ENCODE measurements at regions not wholly inside any gene's neighbourhood (a gene's known extent, or its start where the extent isn't known, plus 50 kb on each side); places are given as distances from the start of the nearest gene placed in this dataset.
"Not testable (repeated sequence)": the region's sequence is repeated elsewhere in the genome, so short reads cannot be mapped to it uniquely, and the experiment has no call there.

DNA sequence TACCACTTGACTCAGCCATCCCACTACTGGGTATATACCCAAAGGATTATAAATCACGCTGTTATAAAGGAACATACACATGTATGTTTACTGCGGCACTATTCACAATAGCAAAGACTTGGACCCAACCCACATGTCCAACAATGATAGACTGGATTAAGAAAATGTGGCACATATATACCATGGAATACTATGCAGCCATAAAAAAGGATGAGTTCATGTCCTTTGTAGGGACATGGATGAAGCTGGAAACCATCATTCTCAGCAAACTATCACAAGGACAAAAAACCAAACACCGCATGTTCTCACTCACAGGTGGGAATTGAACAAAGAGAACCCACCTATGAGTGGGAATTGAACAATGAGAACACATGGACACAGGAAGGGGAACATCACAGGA lies 387.6 kb downstream of the RAD51AP2 start:
- H3K4me1 Mint-ChIP-seq (ENCODE audit: low read depth in 2 of 2); ATAC-seq; H3K27me3 Mint-ChIP-seq; DNase-seq (ENCODE audit: low spot score); H3K27ac Mint-ChIP-seq; H3K36me3 Mint-ChIP-seq; H3K4me3 Mint-ChIP-seq; H3K9me3 Mint-ChIP-seq: not testable (repeated sequence)

DNA sequence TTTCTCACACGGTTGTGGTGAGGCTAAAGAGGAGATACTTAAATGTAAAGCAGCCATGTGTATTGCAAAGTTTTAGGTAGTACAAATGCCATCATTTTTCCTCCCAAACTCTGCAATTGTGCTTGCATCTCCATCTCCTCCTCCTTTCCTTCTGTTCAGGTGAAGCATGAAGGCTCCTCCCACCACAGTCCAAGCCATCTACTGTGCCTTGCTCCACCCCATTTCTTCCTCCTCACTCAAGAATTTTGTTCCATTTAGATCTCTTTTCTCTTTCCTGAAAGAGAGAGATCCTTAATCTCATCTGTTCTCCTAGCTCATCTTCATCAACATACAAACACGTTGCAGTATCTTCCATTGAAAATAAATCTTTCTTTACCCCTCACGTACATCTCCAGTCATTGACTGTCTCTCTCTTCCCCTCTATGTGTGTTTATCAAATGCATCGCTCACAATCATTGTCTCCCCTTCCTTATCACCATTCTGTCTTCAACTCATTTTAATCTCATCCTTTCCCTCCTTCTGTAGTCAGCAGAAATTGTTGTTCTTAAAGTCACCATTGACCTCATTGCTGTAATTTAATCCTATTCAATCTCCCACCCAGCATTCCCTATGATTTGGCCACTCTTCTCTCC lies 392.1 kb downstream of the RAD51AP2 start:
- peaks cover 3% of the 10 kb centered on the region for H3K9me3 Mint-ChIP-seq
- H3K27ac Mint-ChIP-seq, result no peak overlapping the region
- no peak for ATAC-seq
- H3K36me3 Mint-ChIP-seq, result no peaks in the 10 kb centered on the region
- no peaks in the 10 kb centered on the region for H3K4me1 Mint-ChIP-seq (ENCODE audit: low read depth in 2 of 2)
- no peaks in the 10 kb centered on the region for H3K27me3 Mint-ChIP-seq
- no peak overlapping the region for H3K4me3 Mint-ChIP-seq
- no peak for DNase-seq (ENCODE audit: low spot score)

DNA sequence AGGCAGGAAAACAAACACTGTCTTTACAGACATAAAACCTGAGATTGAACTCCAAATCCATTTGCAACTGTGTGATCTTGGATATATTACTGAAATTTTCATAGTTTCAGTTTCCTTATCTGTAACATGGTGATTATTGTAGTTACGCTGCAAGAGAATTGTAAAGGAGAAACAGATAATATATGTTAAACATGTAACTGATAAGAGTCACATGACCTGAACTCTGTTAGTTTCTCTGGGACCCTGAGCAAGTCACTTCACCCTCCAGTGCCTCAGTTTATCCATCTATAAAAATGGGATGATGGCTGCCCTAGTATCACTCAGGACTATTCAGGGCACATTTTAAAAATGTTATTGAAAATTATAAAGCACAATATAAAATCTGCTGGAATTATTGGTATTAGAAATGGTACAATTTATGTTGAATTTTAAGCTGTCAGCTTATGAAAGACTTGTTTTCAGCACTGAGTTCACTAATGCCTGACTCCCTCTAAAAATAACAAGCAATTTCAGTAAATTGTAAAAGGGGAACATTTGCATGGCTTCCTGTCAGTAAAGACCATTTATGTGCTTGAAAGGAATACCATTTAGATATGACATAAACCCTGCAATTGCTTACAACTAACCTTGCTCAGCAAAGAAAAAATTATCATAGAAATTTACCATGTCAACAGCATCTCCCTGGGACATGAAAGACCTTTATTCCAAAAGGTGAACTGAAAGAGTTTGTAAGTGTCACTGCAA lies 393.5 kb downstream of the RAD51AP2 start:
- Mint-ChIP-seq H3K4me3 (no peak overlapping the region), H3K27ac (no peak overlapping the region), H3K9me3 (peaks cover 3% of the 10 kb centered on the region), H3K4me1 (ENCODE audit: low read depth in 2 of 2) (no peaks in the 10 kb centered on the region), H3K27me3 (no peaks in the 10 kb centered on the region), H3K36me3 (no peaks in the 10 kb centered on the region)
- ATAC-seq (no peak), DNase-seq (ENCODE audit: low spot score) (no peak)

DNA sequence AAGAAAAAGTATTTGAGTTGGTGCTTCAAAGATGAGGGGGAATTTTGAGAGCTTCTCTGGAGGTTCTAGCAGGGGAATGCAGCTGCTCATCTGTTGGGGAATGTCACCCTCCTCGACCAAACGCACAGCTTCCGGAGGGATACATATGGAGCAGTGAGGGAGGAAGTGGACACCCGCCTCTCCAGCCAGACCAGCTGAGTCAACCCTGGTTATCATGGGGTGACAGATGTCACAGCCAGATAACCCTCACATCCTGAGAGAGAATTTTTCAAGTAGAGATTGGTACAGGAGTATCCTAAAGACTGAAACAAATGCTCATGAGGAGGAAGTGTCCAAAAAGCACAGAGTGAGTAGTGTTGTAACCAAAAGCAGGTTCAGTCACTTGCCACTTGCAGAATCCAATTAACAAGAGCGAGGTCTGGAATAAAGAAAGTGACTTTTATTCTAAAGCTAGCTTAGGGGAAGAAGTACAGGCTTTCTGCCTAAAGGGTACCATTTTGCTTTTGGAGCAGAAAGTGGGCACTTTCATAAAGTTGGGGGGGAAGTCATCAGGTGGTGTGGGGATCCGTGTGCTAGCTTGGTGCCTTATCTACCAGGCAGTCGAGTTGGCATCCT lies 395.2 kb downstream of the RAD51AP2 start:
- DNase-seq (ENCODE audit: low spot score), result no peak
- no peak overlapping the region for H3K4me3 Mint-ChIP-seq
- no peaks in the 10 kb centered on the region for H3K4me1 Mint-ChIP-seq (ENCODE audit: low read depth in 2 of 2)
- ATAC-seq, result no peak
- peaks cover 7% of the 10 kb centered on the region for H3K9me3 Mint-ChIP-seq
- H3K36me3 Mint-ChIP-seq, result no peaks in the 10 kb centered on the region
- no peaks in the 10 kb centered on the region for H3K27me3 Mint-ChIP-seq
- no peak overlapping the region for H3K27ac Mint-ChIP-seq

DNA sequence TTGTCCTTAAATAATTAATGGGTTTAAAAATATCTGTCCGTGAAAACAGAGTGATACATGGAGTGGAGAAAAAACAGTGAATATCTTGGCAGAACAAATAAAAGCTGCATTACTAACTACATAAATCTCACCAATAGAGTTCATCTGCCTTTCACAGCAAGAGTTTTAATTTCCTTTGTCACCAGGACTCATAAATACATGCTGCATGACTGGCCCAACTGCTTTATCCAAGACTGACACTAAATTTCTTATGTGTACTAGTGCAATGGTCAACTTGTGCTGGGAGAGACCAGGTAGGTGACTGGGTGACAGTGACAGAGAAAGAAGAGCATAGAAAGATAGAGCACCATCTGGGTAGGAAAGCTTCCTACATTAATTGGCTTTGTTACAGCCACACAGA lies 402.8 kb downstream of the RAD51AP2 start:
- H3K36me3 Mint-ChIP-seq, result no peaks in the 10 kb centered on the region
- no peak overlapping the region for H3K27ac Mint-ChIP-seq
- no peaks in the 10 kb centered on the region for H3K27me3 Mint-ChIP-seq
- no peak for DNase-seq (ENCODE audit: low spot score)
- peaks cover 9% of the 10 kb centered on the region for H3K9me3 Mint-ChIP-seq
- no peak overlapping the region for H3K4me3 Mint-ChIP-seq
- H3K4me1 Mint-ChIP-seq (ENCODE audit: low read depth in 2 of 2), result no peaks in the 10 kb centered on the region
- ATAC-seq, result no peak

DNA sequence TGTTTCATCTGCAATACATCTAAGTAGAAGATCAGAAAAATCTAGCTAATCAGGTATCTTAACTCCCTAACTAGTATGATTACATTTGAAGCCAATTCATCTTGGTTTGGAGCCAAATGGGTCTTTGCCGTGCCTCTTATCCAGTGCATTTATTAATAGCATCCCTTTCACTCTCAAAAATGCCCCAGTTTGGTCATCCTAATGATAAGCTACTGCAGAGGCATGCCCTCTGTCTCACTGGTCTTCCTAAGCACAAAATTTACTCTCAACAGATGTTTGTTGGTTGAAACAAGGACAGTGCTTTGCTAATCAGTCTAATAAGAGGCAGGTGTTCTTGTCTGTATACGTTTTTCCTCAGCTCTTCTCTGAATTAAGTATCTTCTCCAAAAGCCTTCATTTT lies 403.2 kb downstream of the RAD51AP2 start:
- Mint-ChIP-seq H3K4me1 (ENCODE audit: low read depth in 2 of 2) (no peaks in the 10 kb centered on the region), H3K27me3 (no peaks in the 10 kb centered on the region), H3K4me3 (no peak overlapping the region), H3K36me3 (no peaks in the 10 kb centered on the region), H3K27ac (no peak overlapping the region), H3K9me3 (peaks cover 9% of the 10 kb centered on the region)
- ATAC-seq, result no peak
- no peak for DNase-seq (ENCODE audit: low spot score)

DNA sequence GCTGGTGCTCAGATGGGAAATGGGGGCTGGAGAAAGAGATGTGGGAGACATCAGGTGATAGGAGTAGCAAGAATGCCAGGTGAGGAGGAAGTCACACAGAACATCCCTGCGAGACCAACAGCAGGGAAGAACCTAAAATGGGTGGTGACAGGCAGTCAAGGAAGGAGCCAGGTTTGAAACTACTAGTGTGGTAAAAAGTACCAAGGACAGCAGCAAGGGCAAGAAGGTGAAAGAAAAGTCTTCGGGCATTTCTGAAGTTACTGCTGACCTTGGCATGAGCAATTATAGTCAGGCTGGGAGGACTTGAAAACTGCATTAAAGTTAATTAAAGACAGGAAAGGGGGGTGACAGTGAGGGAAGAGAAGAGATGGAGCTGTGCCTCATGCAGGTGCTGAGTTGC lies 410.4 kb downstream of the RAD51AP2 start:
- no peak for DNase-seq (ENCODE audit: low spot score)
- H3K4me1 Mint-ChIP-seq (ENCODE audit: low read depth in 2 of 2), result no peaks in the 10 kb centered on the region
- H3K27me3 Mint-ChIP-seq, result no peaks in the 10 kb centered on the region
- H3K36me3 Mint-ChIP-seq, result no peaks in the 10 kb centered on the region
- peaks cover 18% of the 10 kb centered on the region for H3K9me3 Mint-ChIP-seq
- H3K27ac Mint-ChIP-seq, result no peak overlapping the region
- ATAC-seq, result no peak
- no peak overlapping the region for H3K4me3 Mint-ChIP-seq

DNA sequence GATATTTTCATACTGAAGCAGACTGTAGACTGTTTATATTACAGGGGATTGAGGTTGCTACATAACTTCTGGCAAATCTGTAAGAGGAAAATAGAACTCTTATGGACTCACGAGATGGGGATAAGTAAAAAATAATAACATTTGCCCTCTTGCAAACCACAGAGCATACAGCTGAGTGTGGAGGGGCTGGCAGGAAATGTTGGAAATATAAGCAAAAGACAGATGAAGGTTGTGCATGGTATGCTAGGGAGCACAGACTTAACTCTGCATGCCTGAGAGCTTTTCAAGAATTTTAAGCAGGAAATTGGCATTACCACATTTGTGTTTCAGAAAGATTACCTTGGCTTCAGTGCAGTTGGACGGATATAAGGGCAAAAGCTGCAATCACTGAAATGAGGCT lies 411.1 kb downstream of the RAD51AP2 start:
- H3K4me3 Mint-ChIP-seq, result no peak overlapping the region
- no peaks in the 10 kb centered on the region for H3K4me1 Mint-ChIP-seq (ENCODE audit: low read depth in 2 of 2)
- no peak for DNase-seq (ENCODE audit: low spot score)
- ATAC-seq, result no peak
- H3K36me3 Mint-ChIP-seq, result no peaks in the 10 kb centered on the region
- peaks cover 18% of the 10 kb centered on the region for H3K9me3 Mint-ChIP-seq
- H3K27me3 Mint-ChIP-seq, result no peaks in the 10 kb centered on the region
- H3K27ac Mint-ChIP-seq, result no peak overlapping the region

DNA sequence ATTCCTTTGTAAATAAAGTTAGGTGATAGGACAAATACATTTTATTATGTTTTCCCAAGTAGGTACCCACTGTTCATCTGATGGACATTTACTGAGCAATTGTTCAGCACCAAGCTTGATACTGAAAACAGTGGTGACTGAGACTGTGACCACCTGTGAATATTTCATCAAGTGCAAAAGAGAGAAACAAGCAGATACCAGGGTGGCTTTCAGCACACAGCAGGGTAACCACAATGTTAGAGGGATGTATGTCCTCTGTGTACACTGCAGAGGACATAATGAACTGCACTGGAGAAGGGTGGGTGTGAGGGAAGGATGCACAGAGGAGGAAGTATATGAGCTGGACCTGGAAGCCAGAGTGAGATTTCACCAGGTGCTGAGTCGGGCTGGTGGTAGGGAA lies 411.8 kb downstream of the RAD51AP2 start:
- no peak overlapping the region for H3K4me3 Mint-ChIP-seq
- no peaks in the 10 kb centered on the region for H3K27me3 Mint-ChIP-seq
- H3K4me1 Mint-ChIP-seq (ENCODE audit: low read depth in 2 of 2), result no peaks in the 10 kb centered on the region
- no peak for DNase-seq (ENCODE audit: low spot score)
- no peaks in the 10 kb centered on the region for H3K36me3 Mint-ChIP-seq
- H3K9me3 Mint-ChIP-seq, result peaks cover 18% of the 10 kb centered on the region
- H3K27ac Mint-ChIP-seq, result no peak overlapping the region
- no peak for ATAC-seq

DNA sequence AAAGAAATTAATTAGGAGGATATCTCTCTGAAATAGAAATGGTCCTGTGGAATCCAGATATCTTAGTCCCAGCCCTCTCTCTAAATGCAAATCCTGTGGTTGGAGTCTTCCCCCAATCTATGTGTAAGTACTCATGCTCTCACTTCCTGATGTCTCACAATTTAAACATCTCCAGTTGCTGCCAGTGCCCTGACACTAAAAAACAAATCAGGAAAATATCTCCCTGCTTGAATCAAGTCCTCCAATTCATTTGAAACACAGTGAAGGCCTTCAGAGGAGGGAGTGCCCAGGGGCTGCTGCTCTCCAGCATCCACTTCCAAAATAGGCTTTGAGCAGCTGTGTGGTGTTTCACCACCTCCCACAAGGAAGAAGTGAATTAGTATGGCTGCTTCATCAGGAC lies 413.8 kb downstream of the RAD51AP2 start:
- no peaks in the 10 kb centered on the region for H3K36me3 Mint-ChIP-seq
- no peak overlapping the region for H3K4me3 Mint-ChIP-seq
- DNase-seq (ENCODE audit: low spot score) (no peak), ATAC-seq (no peak)
- peaks cover 18% of the 10 kb centered on the region for H3K9me3 Mint-ChIP-seq
- no peaks in the 10 kb centered on the region for H3K27me3 Mint-ChIP-seq
- no peak overlapping the region for H3K27ac Mint-ChIP-seq
- no peaks in the 10 kb centered on the region for H3K4me1 Mint-ChIP-seq (ENCODE audit: low read depth in 2 of 2)

DNA sequence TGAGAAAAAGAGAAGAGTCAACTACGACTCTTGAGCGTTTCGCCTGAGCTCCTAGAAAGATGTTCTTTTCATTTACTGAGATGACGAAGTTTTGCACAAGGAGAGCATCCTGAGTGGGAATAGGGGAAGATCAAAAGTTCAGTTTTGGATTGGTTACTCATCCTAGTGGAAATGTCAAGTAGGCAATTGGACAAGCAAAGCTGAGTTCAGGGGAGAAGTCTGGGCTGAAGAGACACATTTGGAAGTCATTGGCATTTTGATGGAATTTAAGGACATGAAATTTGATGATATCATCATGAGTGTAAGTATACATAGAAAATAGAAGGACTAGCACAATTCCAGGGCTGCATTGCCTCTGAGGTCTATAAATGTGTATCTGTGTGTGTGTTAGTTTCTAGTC lies 416.6 kb downstream of the RAD51AP2 start:
- Mint-ChIP-seq H3K9me3 (peaks cover 7% of the 10 kb centered on the region), H3K36me3 (no peaks in the 10 kb centered on the region), H3K4me1 (ENCODE audit: low read depth in 2 of 2) (no peaks in the 10 kb centered on the region), H3K27ac (no peak overlapping the region), H3K4me3 (no peak overlapping the region), H3K27me3 (no peaks in the 10 kb centered on the region)
- ATAC-seq (no peak), DNase-seq (ENCODE audit: low spot score) (no peak)

DNA sequence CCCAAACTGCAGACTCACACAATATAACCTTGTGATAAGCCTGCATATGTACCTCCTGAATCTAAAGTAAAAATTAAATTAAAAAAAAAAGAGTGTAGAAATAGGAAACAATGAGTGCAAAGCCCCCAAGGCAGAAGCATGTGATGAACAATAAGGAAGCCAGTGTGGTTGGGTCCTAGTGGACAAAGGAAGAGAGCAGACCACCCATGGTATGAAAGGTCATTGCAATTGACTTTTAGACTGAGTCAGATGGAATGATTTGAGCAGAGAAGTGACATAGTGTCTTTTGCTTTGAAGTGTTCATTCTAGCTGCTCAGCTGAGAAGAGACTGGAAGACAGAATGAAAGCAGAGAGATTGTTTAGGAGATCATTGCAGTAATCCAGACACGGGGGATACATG lies 417.1 kb downstream of the RAD51AP2 start:
- Mint-ChIP-seq H3K4me3 (no peak overlapping the region), H3K27me3 (no peaks in the 10 kb centered on the region), H3K9me3 (peaks cover 7% of the 10 kb centered on the region), H3K4me1 (ENCODE audit: low read depth in 2 of 2) (no peaks in the 10 kb centered on the region), H3K27ac (no peak overlapping the region), H3K36me3 (no peaks in the 10 kb centered on the region)
- ATAC-seq (no peak), DNase-seq (ENCODE audit: low spot score) (no peak)

DNA sequence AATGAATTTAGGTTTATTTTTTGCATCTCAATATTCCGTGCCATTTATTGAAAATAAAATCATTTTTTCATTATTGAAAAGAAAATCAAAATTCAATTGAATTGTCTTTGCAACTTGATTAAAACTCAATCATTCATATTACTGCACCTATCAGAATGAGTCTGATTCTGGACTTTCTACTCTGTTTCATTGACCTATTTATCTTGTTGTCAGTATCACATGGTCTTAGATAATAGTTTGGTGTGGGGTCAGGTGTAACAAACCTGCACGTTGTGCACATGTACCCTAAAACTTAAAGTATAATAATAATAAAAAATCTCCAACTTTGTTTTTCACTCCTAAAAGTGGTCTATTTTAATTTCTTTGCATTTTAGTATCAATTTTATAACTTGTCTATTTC lies 422.9 kb downstream of the RAD51AP2 start:
- Mint-ChIP-seq H3K27ac (no peak overlapping the region), H3K4me3 (no peak overlapping the region), H3K9me3 (peaks cover 10% of the 10 kb centered on the region), H3K36me3 (no peaks in the 10 kb centered on the region), H3K4me1 (ENCODE audit: low read depth in 2 of 2) (no peaks in the 10 kb centered on the region), H3K27me3 (no peaks in the 10 kb centered on the region)
- DNase-seq (ENCODE audit: low spot score) (no peak), ATAC-seq (no peak)

DNA sequence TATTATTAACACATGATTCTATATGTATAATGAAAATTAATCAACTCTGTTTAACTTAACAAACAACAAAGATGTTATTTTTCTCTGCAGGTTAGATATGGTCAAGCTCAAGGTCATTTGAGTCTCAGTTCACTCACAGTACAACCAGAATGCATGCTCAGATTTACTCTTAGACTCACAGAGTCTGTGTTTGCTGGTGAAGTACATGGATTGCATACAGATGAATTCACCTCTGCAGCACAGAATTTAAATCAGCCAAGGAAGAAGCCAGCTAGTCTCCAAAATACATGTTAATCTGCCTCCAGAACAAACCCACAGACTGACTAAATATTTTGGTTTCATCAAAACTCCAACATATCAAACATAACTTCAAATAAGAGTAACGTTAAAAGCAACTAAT lies 424.5 kb downstream of the RAD51AP2 start:
- ATAC-seq, result no peak
- no peak for DNase-seq (ENCODE audit: low spot score)
- Mint-ChIP-seq H3K4me3 (no peak overlapping the region), H3K36me3 (no peaks in the 10 kb centered on the region), H3K9me3 (peaks cover 10% of the 10 kb centered on the region), H3K27me3 (no peaks in the 10 kb centered on the region), H3K27ac (no peak overlapping the region), H3K4me1 (ENCODE audit: low read depth in 2 of 2) (no peaks in the 10 kb centered on the region)
